ENCODE measurements at regions not wholly inside any gene's neighbourhood (a gene's known extent, or its start where the extent isn't known, plus 50 kb on each side); places are given as distances from the start of the nearest gene placed in this dataset.

- no peak for TF ChIP-seq EZH2 (IDR thresholded peaks at IDR 0.05; ENCODE audit: borderline replicate concordance, low read depth, low read length, poor library complexity, severe bottlenecking)
- TF ChIP-seq CTCF (conservative IDR thresholded peaks at IDR 0.05; ENCODE audit: low read depth, low read length): no peak
Measured at GRCh38 chr17:72476134-72476533, 355.3 kb downstream of the SOX9 start.

Measured in A673 (cell line).